ENCODE measurements at regions not wholly inside any gene's neighbourhood (a gene's known extent, or its start where the extent isn't known, plus 50 kb on each side); places are given as distances from the start of the nearest gene placed in this dataset.

- no peak overlapping the region for H3K27ac ChIP-seq (ENCODE audit: low read depth)
- TF ChIP-seq STAT1 (IDR thresholded peaks at IDR 0.05; ENCODE audit: unreplicated experiment): no peak
- no peak for TF ChIP-seq ZNF331 (CRISPR knock-in tag; IDR thresholded peaks at IDR 0.05; ENCODE audit: low read depth)
- no peak for TF ChIP-seq EZH2 (IDR thresholded peaks at IDR 0.05; ENCODE audit: low read depth, unreplicated experiment)
- TF ChIP-seq EZH2phosphoT487 (IDR thresholded peaks at IDR 0.05; ENCODE audit: unreplicated experiment): no peak
- no peak for TF ChIP-seq POLR2AphosphoS5 (IDR thresholded peaks at IDR 0.05; ENCODE audit: low read depth)
- no peak for TF ChIP-seq ZNF462 (CRISPR knock-in tag; IDR thresholded peaks at IDR 0.05)
- TF ChIP-seq, protein P1, sequence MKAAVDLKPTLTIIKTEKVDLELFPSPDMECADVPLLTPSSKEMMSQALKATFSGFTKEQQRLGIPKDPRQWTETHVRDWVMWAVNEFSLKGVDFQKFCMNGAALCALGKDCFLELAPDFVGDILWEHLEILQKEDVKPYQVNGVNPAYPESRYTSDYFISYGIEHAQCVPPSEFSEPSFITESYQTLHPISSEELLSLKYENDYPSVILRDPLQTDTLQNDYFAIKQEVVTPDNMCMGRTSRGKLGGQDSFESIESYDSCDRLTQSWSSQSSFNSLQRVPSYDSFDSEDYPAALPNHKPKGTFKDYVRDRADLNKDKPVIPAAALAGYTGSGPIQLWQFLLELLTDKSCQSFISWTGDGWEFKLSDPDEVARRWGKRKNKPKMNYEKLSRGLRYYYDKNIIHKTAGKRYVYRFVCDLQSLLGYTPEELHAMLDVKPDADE (IDR thresholded peaks at IDR 0.05): no peak
- TF ChIP-seq, protein P2, sequence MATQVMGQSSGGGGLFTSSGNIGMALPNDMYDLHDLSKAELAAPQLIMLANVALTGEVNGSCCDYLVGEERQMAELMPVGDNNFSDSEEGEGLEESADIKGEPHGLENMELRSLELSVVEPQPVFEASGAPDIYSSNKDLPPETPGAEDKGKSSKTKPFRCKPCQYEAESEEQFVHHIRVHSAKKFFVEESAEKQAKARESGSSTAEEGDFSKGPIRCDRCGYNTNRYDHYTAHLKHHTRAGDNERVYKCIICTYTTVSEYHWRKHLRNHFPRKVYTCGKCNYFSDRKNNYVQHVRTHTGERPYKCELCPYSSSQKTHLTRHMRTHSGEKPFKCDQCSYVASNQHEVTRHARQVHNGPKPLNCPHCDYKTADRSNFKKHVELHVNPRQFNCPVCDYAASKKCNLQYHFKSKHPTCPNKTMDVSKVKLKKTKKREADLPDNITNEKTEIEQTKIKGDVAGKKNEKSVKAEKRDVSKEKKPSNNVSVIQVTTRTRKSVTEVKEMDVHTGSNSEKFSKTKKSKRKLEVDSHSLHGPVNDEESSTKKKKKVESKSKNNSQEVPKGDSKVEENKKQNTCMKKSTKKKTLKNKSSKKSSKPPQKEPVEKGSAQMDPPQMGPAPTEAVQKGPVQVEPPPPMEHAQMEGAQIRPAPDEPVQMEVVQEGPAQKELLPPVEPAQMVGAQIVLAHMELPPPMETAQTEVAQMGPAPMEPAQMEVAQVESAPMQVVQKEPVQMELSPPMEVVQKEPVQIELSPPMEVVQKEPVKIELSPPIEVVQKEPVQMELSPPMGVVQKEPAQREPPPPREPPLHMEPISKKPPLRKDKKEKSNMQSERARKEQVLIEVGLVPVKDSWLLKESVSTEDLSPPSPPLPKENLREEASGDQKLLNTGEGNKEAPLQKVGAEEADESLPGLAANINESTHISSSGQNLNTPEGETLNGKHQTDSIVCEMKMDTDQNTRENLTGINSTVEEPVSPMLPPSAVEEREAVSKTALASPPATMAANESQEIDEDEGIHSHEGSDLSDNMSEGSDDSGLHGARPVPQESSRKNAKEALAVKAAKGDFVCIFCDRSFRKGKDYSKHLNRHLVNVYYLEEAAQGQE (IDR thresholded peaks at IDR 0.05; ENCODE audit: unreplicated experiment): no peak
- TF ChIP-seq, protein P3, sequence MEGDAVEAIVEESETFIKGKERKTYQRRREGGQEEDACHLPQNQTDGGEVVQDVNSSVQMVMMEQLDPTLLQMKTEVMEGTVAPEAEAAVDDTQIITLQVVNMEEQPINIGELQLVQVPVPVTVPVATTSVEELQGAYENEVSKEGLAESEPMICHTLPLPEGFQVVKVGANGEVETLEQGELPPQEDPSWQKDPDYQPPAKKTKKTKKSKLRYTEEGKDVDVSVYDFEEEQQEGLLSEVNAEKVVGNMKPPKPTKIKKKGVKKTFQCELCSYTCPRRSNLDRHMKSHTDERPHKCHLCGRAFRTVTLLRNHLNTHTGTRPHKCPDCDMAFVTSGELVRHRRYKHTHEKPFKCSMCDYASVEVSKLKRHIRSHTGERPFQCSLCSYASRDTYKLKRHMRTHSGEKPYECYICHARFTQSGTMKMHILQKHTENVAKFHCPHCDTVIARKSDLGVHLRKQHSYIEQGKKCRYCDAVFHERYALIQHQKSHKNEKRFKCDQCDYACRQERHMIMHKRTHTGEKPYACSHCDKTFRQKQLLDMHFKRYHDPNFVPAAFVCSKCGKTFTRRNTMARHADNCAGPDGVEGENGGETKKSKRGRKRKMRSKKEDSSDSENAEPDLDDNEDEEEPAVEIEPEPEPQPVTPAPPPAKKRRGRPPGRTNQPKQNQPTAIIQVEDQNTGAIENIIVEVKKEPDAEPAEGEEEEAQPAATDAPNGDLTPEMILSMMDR (conservative IDR thresholded peaks at IDR 0.05; ENCODE audit: low read depth in 2 of 2): no peak
- no peak for TF ChIP-seq CREB1 (CRISPR knock-in tag; IDR thresholded peaks at IDR 0.05; ENCODE audit: low read depth)
- TF ChIP-seq NANOG (IDR thresholded peaks at IDR 0.05; ENCODE audit: borderline replicate concordance): no peak
- TF ChIP-seq JUNB (IDR thresholded peaks at IDR 0.05; ENCODE audit: unreplicated experiment): no peak
- no peak for TF ChIP-seq ZNF114 (CRISPR knock-in tag; IDR thresholded peaks at IDR 0.05)
- no peaks in the 10 kb centered on the region for H4K20me1 ChIP-seq (replicated peaks; ENCODE audit: insufficient read depth)
- no peak overlapping the region for H2AFZ ChIP-seq
- no peaks in the 10 kb centered on the region for H3K27me3 ChIP-seq (ENCODE audit: insufficient read depth)
- Mint-ChIP-seq H3K4me3 (no peak overlapping the region), H3K27ac (no peak overlapping the region), H3K36me3 (ENCODE audit: low read depth) (peaks cover 5% of the 10 kb centered on the region; the same call in 2 of the 3 replicates), H3K9me3 (no peaks in the 10 kb centered on the region; the same call in 2 of the 3 replicates), H3K27me3 (ENCODE audit: insufficient read depth, low read depth, poor library complexity) (peaks cover 1% of the 10 kb centered on the region), H3K4me1 (peaks cover 5% of the 10 kb centered on the region; the same call in 2 of the 3 replicates)
- H3K4me1 ChIP-seq (ENCODE audit: insufficient read depth): no peaks in the 10 kb centered on the region
- H3K79me2 ChIP-seq (replicated peaks; ENCODE audit: insufficient read depth): no peaks in the 10 kb centered on the region
- no peak overlapping the region for H3K4me2 ChIP-seq
- H3K9me2 ChIP-seq (ENCODE audit: insufficient read depth): no peaks in the 10 kb centered on the region
- ATAC-seq (no peak), DNase-seq (ENCODE audit: low spot score) (no peak)
- H3K36me3 ChIP-seq (ENCODE audit: insufficient read depth): no peaks in the 10 kb centered on the region
- no peak overlapping the region for H3K4me3 ChIP-seq
- H3F3A ChIP-seq (replicated peaks; ENCODE audit: low read depth): no peaks in the 10 kb centered on the region
Measured at GRCh38 chr13:74243637-74244526, 109.7 kb upstream of the KLF12 start.
